Breast epithelium (tissue), 4 donors: ENCODE measurements at regions not wholly inside any gene's neighbourhood (a gene's known extent, or its start where the extent isn't known, plus 50 kb on each side); places are given as distances from the start of the nearest gene placed in this dataset.

ENCODE experiments used
- DNase-seq, 2 donors: peaks; one replicate each; pipeline ENCODE4 v3.0.0-alpha.2; 2019; ENCODE audit warnings: low spot score in 2 of 2
- H3K27ac ChIP-seq, 2 donors: fragments of 200-600 bp; sonication (generic) in 1 of 2; one replicate each; pipeline ENCODE4 v1.5.1; 2016 to 2019; ENCODE audit warnings: mild to moderate bottlenecking in 1 of 2
- H3K27me3 ChIP-seq, 2 donors: fragments of 200-600 bp; sonication (generic) in 1 of 2; one replicate each; pipeline versions ENCODE4 v1.5.1 to v1.6.0; 2017 to 2019; ENCODE audit warnings: control low read depth in 1 of 2, mild to moderate bottlenecking in 1 of 2
- H3K36me3 ChIP-seq: fragments of 200-600 bp; one replicate; pipeline ENCODE4 v1.5.1; 2019
- H3K4me1 ChIP-seq, 2 donors: fragments of 200-600 bp; sonication (generic); one replicate each; pipeline ENCODE4 v1.5.1; 2016 to 2019; ENCODE audit warnings: control low read depth in 1 of 2
- H3K4me3 ChIP-seq, 3 donors: fragments of 200-600 bp; sonication (generic); 1 replicate in 2 of 3; 2 replicates in 1 of 3; pipeline ENCODE4 v1.5.1; 2016 to 2019; ENCODE audit warnings: mild to moderate bottlenecking in 3 of 3, moderate library complexity in 2 of 3
- H3K9me3 ChIP-seq, 2 donors: fragments of 200-600 bp; sonication (generic) in 1 of 2; one replicate each; pipeline ENCODE4 v1.5.1; 2016 to 2019; ENCODE audit warnings: control low read depth in 1 of 2
- CTCF ChIP-seq, 3 donors: fragments of 450-650 bp; IDR thresholded peaks; one replicate each; pipeline ENCODE4 v1.5.1; 2016 to 2017; ENCODE audit warnings: antibody characterized with exemption in 3 of 3, mild to moderate bottlenecking in 3 of 3, moderate library complexity in 3 of 3
- POLR2A ChIP-seq: fragments of 450-650 bp; IDR thresholded peaks from one replicate; pipeline ENCODE4 v1.6.1; 2016; ENCODE audit warnings: antibody characterized with exemption, mild to moderate bottlenecking, moderate library complexity
- POLR2AphosphoS5 ChIP-seq, 3 donors: sonication (generic); formaldehyde crosslinking; IDR thresholded peaks; one replicate each; pipeline ENCODE4 v1.6.1; 2017; ENCODE audit warnings: antibody characterized with exemption in 3 of 3
- intact Hi-C: fragments of 100-400 bp; cut with DNase I; formaldehyde crosslinking; loops from one replicate; pipeline ENCODE4 v1.15.1; 2023; ENCODE audit warnings: low total_unique reads

GRCh38 chr6:159490298-159490937 is 202.6 kb downstream of the SOD2 start:
- intact Hi-C loops = no loop called here
- Histone ChIP-seq H3K4me3 (no peak overlapping the region), H3K27me3 (no peaks in the 10 kb centered on the region), H3K36me3 (no peaks in the 10 kb centered on the region), H3K9me3 (no peaks in the 10 kb centered on the region), H3K4me1 (no peaks in the 10 kb centered on the region), H3K27ac (peak overlapping the region; percentile 68 to 78)
- no peak for TF ChIP-seq POLR2AphosphoS5 (IDR thresholded peaks at IDR 0.05)
- TF ChIP-seq POLR2A = no peak
- no peak for TF ChIP-seq CTCF (IDR thresholded peaks at IDR 0.05)
- DNase-seq = peak in 1 of 2 donors; percentile 67

GRCh38 chr6:159487636-159488035 is 205.4 kb downstream of the SOD2 start:
- Histone ChIP-seq H3K9me3 (no peaks in the 10 kb centered on the region), H3K4me1 (no peaks in the 10 kb centered on the region), H3K27ac (no peak overlapping the region), H3K4me3 (no peak overlapping the region), H3K27me3 (no peaks in the 10 kb centered on the region), H3K36me3 (no peaks in the 10 kb centered on the region)
- intact Hi-C loops = loop anchor here (5.0 kb wide), 1 partner anchor 630 kb away; no protein-coding TSS in a partner anchor
- TF ChIP-seq CTCF (IDR thresholded peaks at IDR 0.05) = no peak
- TF ChIP-seq POLR2A = no peak
- no peak for TF ChIP-seq POLR2AphosphoS5 (IDR thresholded peaks at IDR 0.05)
- DNase-seq = no peak

GRCh38 chr6:159483259-159483658 is 209.8 kb downstream of the SOD2 start:
- Histone ChIP-seq H3K4me3 (no peak overlapping the region), H3K27me3 (no peaks in the 10 kb centered on the region), H3K36me3 (no peaks in the 10 kb centered on the region), H3K27ac (no peak overlapping the region), H3K9me3 (no peaks in the 10 kb centered on the region), H3K4me1 (no peaks in the 10 kb centered on the region)
- no peak for DNase-seq
- TF ChIP-seq CTCF (IDR thresholded peaks at IDR 0.05) = no peak
- no peak for TF ChIP-seq POLR2AphosphoS5 (IDR thresholded peaks at IDR 0.05)
- no peak for TF ChIP-seq POLR2A
- intact Hi-C loops = no loop called here

GRCh38 chr6:159481897-159482296 is 211.1 kb downstream of the SOD2 start:
- Histone ChIP-seq H3K27me3 (no peaks in the 10 kb centered on the region), H3K27ac (no peak overlapping the region), H3K9me3 (no peaks in the 10 kb centered on the region), H3K36me3 (no peaks in the 10 kb centered on the region), H3K4me1 (no peaks in the 10 kb centered on the region), H3K4me3 (no peak overlapping the region)
- TF ChIP-seq POLR2AphosphoS5 (IDR thresholded peaks at IDR 0.05) (no peak), CTCF (IDR thresholded peaks at IDR 0.05) (no peak), POLR2A (no peak)
- intact Hi-C loops = no loop called here
- no peak for DNase-seq

- no peak overlapping the region for H3K4me3 ChIP-seq
- intact Hi-C loops = no loop called here
These were observed 212.6 kb downstream of the SOD2 start for GRCh38 chr6:159480471-159480870.

More at GRCh38 chr6:159480471-159480870, 212.6 kb downstream of the SOD2 start:
- DNase-seq = no peak
- no peaks in the 10 kb centered on the region for H3K27me3 ChIP-seq
- no peak overlapping the region for H3K27ac ChIP-seq
- no peaks in the 10 kb centered on the region for H3K36me3 ChIP-seq
- TF ChIP-seq CTCF (IDR thresholded peaks at IDR 0.05) (no peak), POLR2AphosphoS5 (IDR thresholded peaks at IDR 0.05) (no peak), POLR2A (no peak)
- no peaks in the 10 kb centered on the region for H3K9me3 ChIP-seq
- H3K4me1 ChIP-seq = no peaks in the 10 kb centered on the region
